ENCODE measurements at regions not wholly inside any gene's neighbourhood (a gene's known extent, or its start where the extent isn't known, plus 50 kb on each side); places are given as distances from the start of the nearest gene placed in this dataset.

- no peak for TF ChIP-seq EZH2phosphoT487 (IDR thresholded peaks at IDR 0.05; ENCODE audit: borderline replicate concordance, low read length)
- TF ChIP-seq, protein P1, sequence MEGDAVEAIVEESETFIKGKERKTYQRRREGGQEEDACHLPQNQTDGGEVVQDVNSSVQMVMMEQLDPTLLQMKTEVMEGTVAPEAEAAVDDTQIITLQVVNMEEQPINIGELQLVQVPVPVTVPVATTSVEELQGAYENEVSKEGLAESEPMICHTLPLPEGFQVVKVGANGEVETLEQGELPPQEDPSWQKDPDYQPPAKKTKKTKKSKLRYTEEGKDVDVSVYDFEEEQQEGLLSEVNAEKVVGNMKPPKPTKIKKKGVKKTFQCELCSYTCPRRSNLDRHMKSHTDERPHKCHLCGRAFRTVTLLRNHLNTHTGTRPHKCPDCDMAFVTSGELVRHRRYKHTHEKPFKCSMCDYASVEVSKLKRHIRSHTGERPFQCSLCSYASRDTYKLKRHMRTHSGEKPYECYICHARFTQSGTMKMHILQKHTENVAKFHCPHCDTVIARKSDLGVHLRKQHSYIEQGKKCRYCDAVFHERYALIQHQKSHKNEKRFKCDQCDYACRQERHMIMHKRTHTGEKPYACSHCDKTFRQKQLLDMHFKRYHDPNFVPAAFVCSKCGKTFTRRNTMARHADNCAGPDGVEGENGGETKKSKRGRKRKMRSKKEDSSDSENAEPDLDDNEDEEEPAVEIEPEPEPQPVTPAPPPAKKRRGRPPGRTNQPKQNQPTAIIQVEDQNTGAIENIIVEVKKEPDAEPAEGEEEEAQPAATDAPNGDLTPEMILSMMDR (IDR thresholded peaks at IDR 0.05; ENCODE audit: low read depth, low read length, poor library complexity, severe bottlenecking) = no peak
- no peaks in the 10 kb centered on the region for H3K9me3 ChIP-seq (ENCODE audit: control insufficient read depth, insufficient read depth, low read length)
- H3K27me3 ChIP-seq (ENCODE audit: control insufficient read depth, low read length) = no peaks in the 10 kb centered on the region
- H3K36me3 ChIP-seq (ENCODE audit: control insufficient read depth, low read length) = no peaks in the 10 kb centered on the region
- no peaks in the 10 kb centered on the region for H3K9me2 ChIP-seq (replicated peaks; ENCODE audit: control insufficient read depth, low read length)
- H4K20me1 ChIP-seq (ENCODE audit: control insufficient read depth, insufficient read depth, low read depth, low read length) = no peaks in the 10 kb centered on the region
- no peak overlapping the region for H3K27ac ChIP-seq (ENCODE audit: low read depth, low read length)
- H3K4me1 ChIP-seq (ENCODE audit: control insufficient read depth, low read length) = no peaks in the 10 kb centered on the region
- no peak overlapping the region for H3K4me3 ChIP-seq (ENCODE audit: low read length)
- H3K79me2 ChIP-seq (ENCODE audit: control insufficient read depth, low read length) = no peaks in the 10 kb centered on the region
- no peaks in the 10 kb centered on the region for H3F3A ChIP-seq (ENCODE audit: control insufficient read depth, insufficient read depth)
- H3K4me2 ChIP-seq (ENCODE audit: low read length) = no peak overlapping the region
Observed at GRCh38 chr16:24427840-24428239, 111.5 kb upstream of the RBBP6 start.

DNA sequence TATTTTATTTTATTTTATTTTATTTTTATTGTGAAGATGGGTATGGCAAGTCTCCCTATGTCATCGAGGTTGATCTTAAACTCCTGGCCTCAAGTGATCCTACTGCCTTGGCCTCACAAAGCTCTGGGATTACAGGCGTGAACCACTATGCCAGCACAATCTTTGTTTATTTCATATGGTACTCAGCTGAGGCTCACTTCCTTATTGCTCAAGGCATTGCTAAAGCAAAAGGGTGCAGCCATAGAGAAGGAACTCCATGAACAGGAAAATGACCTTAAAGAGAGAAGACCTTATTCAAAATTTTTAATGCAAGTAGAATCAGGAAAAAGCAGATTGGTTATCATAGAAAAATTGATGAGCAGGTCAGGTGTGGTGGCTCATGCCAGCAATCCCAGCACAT is 110.6 kb upstream of the RBBP6 start:
- no peaks in the 10 kb centered on the region for H3K4me1 ChIP-seq (ENCODE audit: control insufficient read depth, low read length)
- no peaks in the 10 kb centered on the region for H3K27me3 ChIP-seq (ENCODE audit: control insufficient read depth, low read length)
- H3K9me2 ChIP-seq (replicated peaks; ENCODE audit: control insufficient read depth, low read length) = no peaks in the 10 kb centered on the region
- H3K79me2 ChIP-seq (ENCODE audit: control insufficient read depth, low read length) = no peaks in the 10 kb centered on the region
- H3K27ac ChIP-seq (ENCODE audit: low read depth, low read length) = no peak overlapping the region
- H3K4me3 ChIP-seq (ENCODE audit: low read length) = no peak overlapping the region
- no peaks in the 10 kb centered on the region for H3K36me3 ChIP-seq (ENCODE audit: control insufficient read depth, low read length)
- H4K20me1 ChIP-seq (ENCODE audit: control insufficient read depth, insufficient read depth, low read depth, low read length) = no peaks in the 10 kb centered on the region
- TF ChIP-seq EZH2phosphoT487 (IDR thresholded peaks at IDR 0.05; ENCODE audit: borderline replicate concordance, low read length) = no peak
- TF ChIP-seq, protein P1 (IDR thresholded peaks at IDR 0.05; ENCODE audit: low read depth, low read length, poor library complexity, severe bottlenecking) = no peak
- no peaks in the 10 kb centered on the region for H3F3A ChIP-seq (ENCODE audit: control insufficient read depth, insufficient read depth)
- H3K4me2 ChIP-seq (ENCODE audit: low read length) = no peak overlapping the region
- no peaks in the 10 kb centered on the region for H3K9me3 ChIP-seq (ENCODE audit: control insufficient read depth, insufficient read depth, low read length)

DNA sequence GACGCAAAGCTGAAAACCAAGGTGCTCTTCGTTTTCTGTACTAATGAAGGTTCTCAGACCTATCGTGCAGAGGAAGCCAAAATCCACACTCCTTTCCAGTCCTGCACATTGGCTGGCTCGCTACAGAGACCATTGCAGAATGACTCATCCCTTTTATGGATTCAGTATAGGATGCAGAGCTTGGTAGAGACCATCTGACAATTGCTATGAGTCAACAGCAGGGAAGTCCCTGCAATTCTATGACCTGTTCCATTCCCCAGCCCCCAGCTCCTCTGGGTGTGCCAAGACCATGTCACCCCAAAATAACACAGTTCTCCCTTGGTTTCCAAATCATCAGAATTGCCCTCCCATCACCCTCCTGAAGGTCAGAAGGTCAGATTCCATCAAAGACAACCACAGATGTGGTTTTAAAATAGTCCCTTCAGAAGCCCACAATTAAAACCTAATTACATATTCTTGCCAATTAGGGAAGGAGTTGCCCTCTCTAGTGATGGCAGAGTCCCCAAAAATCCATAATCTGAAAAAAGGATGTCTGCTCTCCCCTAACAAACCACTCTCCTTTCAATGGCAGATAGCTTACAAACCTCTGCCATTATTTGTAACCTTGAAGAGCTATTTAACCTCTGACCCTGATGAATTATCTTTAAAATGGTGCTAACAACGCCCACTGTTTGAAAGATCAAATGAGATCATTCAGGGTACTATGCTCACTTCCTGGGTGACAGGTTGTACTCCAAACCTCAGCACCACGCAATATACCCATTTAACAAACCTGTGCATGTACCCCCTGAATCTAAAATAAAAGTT is 108.2 kb upstream of the RBBP6 start:
- H3K27ac ChIP-seq (ENCODE audit: low read depth, low read length) = no peak overlapping the region
- H3K36me3 ChIP-seq (ENCODE audit: control insufficient read depth, low read length) = no peaks in the 10 kb centered on the region
- H4K20me1 ChIP-seq (ENCODE audit: control insufficient read depth, insufficient read depth, low read depth, low read length) = no peaks in the 10 kb centered on the region
- no peaks in the 10 kb centered on the region for H3F3A ChIP-seq (ENCODE audit: control insufficient read depth, insufficient read depth)
- H3K27me3 ChIP-seq (ENCODE audit: control insufficient read depth, low read length) = no peaks in the 10 kb centered on the region
- no peaks in the 10 kb centered on the region for H3K9me3 ChIP-seq (ENCODE audit: control insufficient read depth, insufficient read depth, low read length)
- H3K4me3 ChIP-seq (ENCODE audit: low read length) = no peak overlapping the region
- H3K79me2 ChIP-seq (ENCODE audit: control insufficient read depth, low read length) = no peaks in the 10 kb centered on the region
- no peaks in the 10 kb centered on the region for H3K9me2 ChIP-seq (replicated peaks; ENCODE audit: control insufficient read depth, low read length)
- no peaks in the 10 kb centered on the region for H3K4me1 ChIP-seq (ENCODE audit: control insufficient read depth, low read length)
- TF ChIP-seq EZH2phosphoT487 (IDR thresholded peaks at IDR 0.05; ENCODE audit: borderline replicate concordance, low read length) = no peak
- TF ChIP-seq, protein P1 (IDR thresholded peaks at IDR 0.05; ENCODE audit: low read depth, low read length, poor library complexity, severe bottlenecking) = no peak
- H3K4me2 ChIP-seq (ENCODE audit: low read length) = no peak overlapping the region
